ENCODE measurements at regions not wholly inside any gene's neighbourhood (a gene's known extent, or its start where the extent isn't known, plus 50 kb on each side); places are given as distances from the start of the nearest gene placed in this dataset.

DNA sequence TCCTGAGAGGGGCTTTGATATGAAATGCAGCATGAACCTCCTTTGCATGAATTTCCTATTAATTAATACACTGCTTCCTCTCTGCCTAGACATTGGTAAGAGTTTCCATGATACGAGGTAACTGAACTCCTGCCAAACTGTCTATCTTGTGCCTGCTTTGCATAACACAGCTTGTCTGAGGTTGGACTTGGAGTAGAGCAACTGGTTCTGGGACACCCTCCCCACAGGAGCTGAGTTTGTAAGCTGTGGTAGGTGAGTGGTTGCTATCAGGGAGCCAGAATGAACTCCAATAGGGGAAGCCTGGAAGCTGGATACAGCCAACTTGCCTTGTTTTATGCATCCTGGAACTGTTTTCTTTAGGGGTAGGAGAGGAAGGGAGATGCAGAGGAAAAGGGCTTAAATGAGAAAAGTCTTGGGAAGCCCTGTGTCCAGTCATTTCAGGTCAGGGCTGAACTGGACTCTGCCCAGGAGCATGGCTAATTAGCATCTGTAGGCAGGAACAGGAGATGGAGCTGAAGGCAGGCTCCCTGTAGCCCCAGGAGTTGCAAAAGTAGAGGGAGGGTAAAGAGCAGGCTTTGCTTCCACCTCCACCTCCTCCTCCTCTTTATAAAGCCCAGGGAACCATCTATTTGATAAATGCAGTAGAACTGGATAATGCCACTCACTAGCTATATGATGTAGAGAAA is 73.2 kb upstream of the GPR158 start:
- Histone ChIP-seq H3K9me3 (ENCODE audit: low read depth) (no peaks in the 10 kb centered on the region), H3K4me3 (no peak overlapping the region), H2AFZ (no peak overlapping the region), H3K4me1 (ENCODE audit: insufficient read depth) (no peaks in the 10 kb centered on the region), H3K36me3 (replicated peaks; ENCODE audit: insufficient read depth, low read depth) (no peaks in the 10 kb centered on the region), H4K20me1 (ENCODE audit: insufficient read depth, poor library complexity, severe bottlenecking) (no peaks in the 10 kb centered on the region), H3K27me3 (no peaks in the 10 kb centered on the region), H3K4me2 (no peak overlapping the region), H3K9me2 (replicated peaks; ENCODE audit: insufficient read depth) (no peaks in the 10 kb centered on the region), H3K27ac (no peak overlapping the region), H3K79me2 (no peaks in the 10 kb centered on the region)
- 88% methylated on average over 1 of the region's 1 CpG for WGBS (ENCODE audit: low lambda C conversion rate, missing lambda C conversion rate)
- no peak for DNase-seq (ENCODE audit: low spot score)
- TF ChIP-seq, protein P1, sequence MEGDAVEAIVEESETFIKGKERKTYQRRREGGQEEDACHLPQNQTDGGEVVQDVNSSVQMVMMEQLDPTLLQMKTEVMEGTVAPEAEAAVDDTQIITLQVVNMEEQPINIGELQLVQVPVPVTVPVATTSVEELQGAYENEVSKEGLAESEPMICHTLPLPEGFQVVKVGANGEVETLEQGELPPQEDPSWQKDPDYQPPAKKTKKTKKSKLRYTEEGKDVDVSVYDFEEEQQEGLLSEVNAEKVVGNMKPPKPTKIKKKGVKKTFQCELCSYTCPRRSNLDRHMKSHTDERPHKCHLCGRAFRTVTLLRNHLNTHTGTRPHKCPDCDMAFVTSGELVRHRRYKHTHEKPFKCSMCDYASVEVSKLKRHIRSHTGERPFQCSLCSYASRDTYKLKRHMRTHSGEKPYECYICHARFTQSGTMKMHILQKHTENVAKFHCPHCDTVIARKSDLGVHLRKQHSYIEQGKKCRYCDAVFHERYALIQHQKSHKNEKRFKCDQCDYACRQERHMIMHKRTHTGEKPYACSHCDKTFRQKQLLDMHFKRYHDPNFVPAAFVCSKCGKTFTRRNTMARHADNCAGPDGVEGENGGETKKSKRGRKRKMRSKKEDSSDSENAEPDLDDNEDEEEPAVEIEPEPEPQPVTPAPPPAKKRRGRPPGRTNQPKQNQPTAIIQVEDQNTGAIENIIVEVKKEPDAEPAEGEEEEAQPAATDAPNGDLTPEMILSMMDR (IDR thresholded peaks at IDR 0.05; ENCODE audit: poor library complexity), result no peak
- TF ChIP-seq EZH2 (IDR thresholded peaks at IDR 0.05; ENCODE audit: borderline replicate concordance), result no peak
- no peak for TF ChIP-seq EZH2phosphoT487 (IDR thresholded peaks at IDR 0.05; ENCODE audit: low read depth, severe bottlenecking, unreplicated experiment)

DNA sequence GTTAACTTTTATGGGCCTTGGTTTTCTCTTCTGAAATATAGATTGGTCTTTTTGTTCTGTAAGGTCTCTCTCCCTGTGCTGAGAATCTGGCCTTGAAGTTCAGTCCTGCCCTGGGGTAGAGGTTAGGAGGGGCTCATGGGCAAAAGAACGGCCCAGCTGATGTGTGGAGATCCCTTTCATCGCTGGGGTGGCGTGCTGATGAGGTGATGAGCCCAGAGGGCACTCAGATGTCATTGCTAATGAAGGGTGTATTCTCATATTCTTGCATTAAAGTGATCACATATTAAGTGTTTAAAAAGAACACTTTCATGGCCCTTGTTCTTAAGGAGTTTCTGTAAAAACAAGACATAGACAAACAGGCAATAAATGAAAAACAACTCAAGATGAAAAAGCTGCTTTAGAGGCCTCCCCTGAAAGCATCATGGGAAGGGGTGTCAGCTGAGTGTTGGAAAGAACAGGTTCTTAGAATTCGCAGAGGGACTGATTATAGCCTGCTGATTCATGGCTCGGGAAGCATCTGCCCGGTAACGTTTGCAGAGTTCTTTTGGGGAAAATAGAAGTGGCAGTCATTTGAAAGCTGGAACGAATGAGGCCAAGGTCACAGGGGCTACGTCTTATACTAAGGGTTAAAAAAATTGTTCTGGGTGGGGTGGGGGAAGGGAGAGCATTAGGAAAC is 72.5 kb upstream of the GPR158 start:
- H3K9me3 ChIP-seq (ENCODE audit: low read depth), result no peaks in the 10 kb centered on the region
- H3K36me3 ChIP-seq (replicated peaks; ENCODE audit: insufficient read depth, low read depth), result no peaks in the 10 kb centered on the region
- no peak overlapping the region for H3K4me3 ChIP-seq
- H3K27me3 ChIP-seq, result no peaks in the 10 kb centered on the region
- TF ChIP-seq, protein P1 (IDR thresholded peaks at IDR 0.05; ENCODE audit: poor library complexity), result no peak
- TF ChIP-seq EZH2 (IDR thresholded peaks at IDR 0.05; ENCODE audit: borderline replicate concordance) (no peak), EZH2phosphoT487 (IDR thresholded peaks at IDR 0.05; ENCODE audit: low read depth, severe bottlenecking, unreplicated experiment) (no peak)
- H3K79me2 ChIP-seq, result no peaks in the 10 kb centered on the region
- no peaks in the 10 kb centered on the region for H3K4me1 ChIP-seq (ENCODE audit: insufficient read depth)
- no peaks in the 10 kb centered on the region for H4K20me1 ChIP-seq (ENCODE audit: insufficient read depth, poor library complexity, severe bottlenecking)
- no peak overlapping the region for H3K4me2 ChIP-seq
- no peak for DNase-seq (ENCODE audit: low spot score)
- H3K9me2 ChIP-seq (replicated peaks; ENCODE audit: insufficient read depth), result no peaks in the 10 kb centered on the region
- H2AFZ ChIP-seq, result no peak overlapping the region
- WGBS (ENCODE audit: low lambda C conversion rate, missing lambda C conversion rate), result 71% methylated on average over 9 of the region's 9 CpGs
- H3K27ac ChIP-seq, result no peak overlapping the region

DNA sequence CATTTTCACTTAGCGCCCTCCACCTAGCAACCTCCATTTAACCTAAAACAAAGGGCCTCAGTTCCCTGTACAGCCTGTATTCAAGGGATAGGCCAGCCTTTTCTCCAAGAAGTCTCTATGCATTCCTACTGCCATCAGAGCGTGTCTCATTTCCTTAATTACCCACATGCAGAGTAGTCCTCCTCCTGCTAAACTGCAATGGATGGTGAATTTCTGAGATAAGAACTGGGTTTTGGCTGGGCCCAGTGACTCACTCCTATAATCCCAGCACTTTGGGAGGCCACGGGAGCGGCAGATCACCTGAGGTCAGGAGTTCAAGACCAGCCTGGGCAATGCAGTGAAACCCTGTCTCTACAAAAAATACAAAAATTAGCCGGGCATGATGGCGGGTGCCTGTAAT is 71.1 kb upstream of the GPR158 start:
- no peak for TF ChIP-seq EZH2phosphoT487 (IDR thresholded peaks at IDR 0.05; ENCODE audit: low read depth, severe bottlenecking, unreplicated experiment)
- TF ChIP-seq, protein P1 (IDR thresholded peaks at IDR 0.05; ENCODE audit: poor library complexity), result no peak
- no peak for TF ChIP-seq EZH2 (IDR thresholded peaks at IDR 0.05; ENCODE audit: borderline replicate concordance)
- H3K4me2 ChIP-seq, result no peak overlapping the region
- H3K9me2 ChIP-seq (replicated peaks; ENCODE audit: insufficient read depth), result no peaks in the 10 kb centered on the region
- H3K9me3 ChIP-seq (ENCODE audit: low read depth), result no peaks in the 10 kb centered on the region
- H3K79me2 ChIP-seq, result no peaks in the 10 kb centered on the region
- no peaks in the 10 kb centered on the region for H3K27me3 ChIP-seq
- no peak overlapping the region for H3K4me3 ChIP-seq
- H3K4me1 ChIP-seq (ENCODE audit: insufficient read depth), result no peaks in the 10 kb centered on the region
- H3K36me3 ChIP-seq (replicated peaks; ENCODE audit: insufficient read depth, low read depth), result no peaks in the 10 kb centered on the region
- H4K20me1 ChIP-seq (ENCODE audit: insufficient read depth, poor library complexity, severe bottlenecking), result no peaks in the 10 kb centered on the region
- no peak for DNase-seq (ENCODE audit: low spot score)
- 85% methylated on average over 6 of the region's 6 CpGs for WGBS (ENCODE audit: low lambda C conversion rate, missing lambda C conversion rate)
- no peak overlapping the region for H3K27ac ChIP-seq
- H2AFZ ChIP-seq, result no peak overlapping the region

All from hepatocyte (in vitro differentiated cells).